K562 (cell line): ENCODE measurements at regions not wholly inside any gene's neighbourhood (a gene's known extent, or its start where the extent isn't known, plus 50 kb on each side); places are given as distances from the start of the nearest gene placed in this dataset.

Experiments used
- ATAC-seq: fragments of 200-7000 bp; cut with Tn5 transposase; 3 replicates; pipeline ENCODE4 v1.9.1; 2020; ENCODE audit warnings: moderate library complexity
- BruUV-seq: library from RNA; stranded (reverse); fragments of 400-500 nt; replicated peaks from 2 replicates; lab custom pipeline; 2021; lab: Mats Ljungman, UMichigan
- CTCF ChIA-PET: fragments of 300-600 bp; formaldehyde crosslinking; extraction: SDS; loops from one replicate; lab custom pipeline; 2021; ENCODE audit warnings: low intra/inter-chr PET ratio; lab: Yijun Ruan, JAX
- POLR2A ChIA-PET: fragments of 300-600, 350-650 bp; sonication (Branson Sonifier 250); formaldehyde crosslinking; extraction: SDS; loops from one replicate; lab custom pipeline; 2021; ENCODE audit warnings: antibody characterized with exemption, inconsistent platforms; lab: Yijun Ruan, JAX
- DNase-seq, 4 experiments: peaks; one replicate each; pipeline versions ENCODE4 v3.0.0 to v3.0.0-alpha.2; 2011 to 2018; ENCODE audit warnings: low spot score in 3 of 4, mixed read lengths in 3 of 4; ENCODE audit errors: extremely low read depth in 1 of 4
- FAIRE-seq: peaks from 2 replicates; lab custom pipeline; 2011; peaks lifted over from hg19 to GRCh38; lab: Jason Lieb, UNC
- H2AFZ ChIP-seq: 2 replicates; pipeline ENCODE4 v1.6.0; 2011; ENCODE audit warnings: low read depth, low read length, control low read depth, inconsistent platforms
- H3K27ac ChIP-seq: fragments of 200-600 bp; 3 replicates; pipeline ENCODE4 v1.8.0; 2011; ENCODE audit warnings: low read depth, mild to moderate bottlenecking, control low read depth, inconsistent platforms, low read length, moderate library complexity, mixed read lengths; ENCODE audit errors: extremely low read depth
- H3K27me3 ChIP-seq, 2 experiments: fragments of 300-600 bp in 1 of 2; 2 replicates in 1 of 2; 3 replicates in 1 of 2; pipeline versions ENCODE4 v1.6.0 to v1.8.0; 2011; ENCODE audit warnings: inconsistent platforms in 2 of 2, low read length in 2 of 2, mild to moderate bottlenecking in 1 of 2, mixed read lengths in 1 of 2, moderate library complexity in 1 of 2; ENCODE audit not compliant: control insufficient read depth in 2 of 2, insufficient read depth in 2 of 2
- H3K36me3 ChIP-seq: fragments of 300-600 bp; 3 replicates; pipeline ENCODE4 v1.8.0; 2011; ENCODE audit warnings: mild to moderate bottlenecking, low read length, inconsistent platforms; ENCODE audit not compliant: control insufficient read depth, insufficient read depth
- H3K4me1 ChIP-seq, 2 experiments: fragments of 200-600 bp in 1 of 2; replicated peaks in 1 of 2; 2 replicates in 1 of 2; 3 replicates in 1 of 2; pipeline versions ENCODE4 v1.5.1 to v1.8.0; 2011; ENCODE audit warnings: inconsistent platforms in 2 of 2, low read length in 2 of 2, mild to moderate bottlenecking in 1 of 2, mixed read lengths in 1 of 2, moderate library complexity in 1 of 2; ENCODE audit not compliant: control insufficient read depth in 2 of 2, insufficient read depth in 2 of 2
- H3K4me2 ChIP-seq: 2 replicates; pipeline ENCODE4 v1.6.1; 2011; ENCODE audit warnings: low read length, control low read depth, inconsistent platforms, mixed read lengths; ENCODE audit not compliant: insufficient read depth
- H3K4me3 ChIP-seq: fragments of 200-600 bp; sonication (generic), shearing (Covaris generic); 2 replicates; pipeline ENCODE4 v1.5.1; 2016; ENCODE audit warnings: control low read depth, inconsistent platforms
- H3K79me2 ChIP-seq: fragments of 200-600 bp; 3 replicates; pipeline ENCODE4 v1.8.0; 2011; ENCODE audit warnings: low read length, inconsistent platforms; ENCODE audit not compliant: control insufficient read depth, insufficient read depth
- H3K9ac ChIP-seq, 2 experiments: 2 replicates each; pipeline versions ENCODE4 v1.6.0 to v1.6.1; 2011; ENCODE audit warnings: low read depth in 2 of 2, low read length in 2 of 2, control low read depth in 1 of 2, inconsistent platforms in 1 of 2, mild to moderate bottlenecking in 1 of 2, mixed read lengths in 1 of 2; ENCODE audit not compliant: insufficient read depth in 1 of 2
- H3K9me1 ChIP-seq: one replicate; pipeline ENCODE4 v1.6.0; 2011; ENCODE audit warnings: inconsistent platforms, mild to moderate bottlenecking, low read length, moderate library complexity; ENCODE audit not compliant: control insufficient read depth, insufficient read depth
- H3K9me3 ChIP-seq: replicated peaks from 2 replicates; pipeline ENCODE4 v1.5.1; 2011; ENCODE audit warnings: low read depth, low read length, inconsistent platforms; ENCODE audit not compliant: control insufficient read depth, insufficient read depth
- H4K20me1 ChIP-seq: replicated peaks from 2 replicates; pipeline ENCODE4 v1.6.1; 2011; ENCODE audit warnings: low read length, inconsistent platforms, mixed read lengths; ENCODE audit not compliant: control insufficient read depth, insufficient read depth
- BHLHE40 ChIP-seq: IDR thresholded peaks from 2 replicates; pipeline ENCODE4 v1.6.1; 2011; ENCODE audit warnings: low read length, improper control_type of control experiment
- CUX1 ChIP-seq: fragments of 200-800 bp; sonication (Bioruptor generic); IDR thresholded peaks from 2 replicates; pipeline ENCODE4 v1.6.1; 2016; ENCODE audit warnings: missing genetic modification characterization, missing compliant biosample characterization
- DPF2 ChIP-seq: fragments of 450-650 bp; IDR thresholded peaks from 2 replicates; pipeline ENCODE4 v1.6.1; 2016
- KAT8 ChIP-seq: fragments of 450-650 bp; IDR thresholded peaks from 2 replicates; pipeline ENCODE4 v1.6.1; 2016; ENCODE audit warnings: low read depth, mild to moderate bottlenecking
- MLX ChIP-seq, 2 experiments: fragments of 450-650 bp in 1 of 2; sonication (generic) in 1 of 2; formaldehyde crosslinking; conservative IDR thresholded peaks; 2 replicates each; pipeline versions ENCODE4 v1.4.0 to v1.8.1; 2020 to 2022; ENCODE audit warnings: mild to moderate bottlenecking in 1 of 2, missing genetic modification reagents in 1 of 2
- MTF1 ChIP-seq: fragments of 250-450 bp; sonication (Bioruptor Pico); IDR thresholded peaks from 2 replicates; pipeline ENCODE4 v1.9.0; 2021; ENCODE audit warnings: moderate library complexity, mild to moderate bottlenecking, inconsistent platforms, borderline replicate concordance
- PHF8 ChIP-seq: fragments of 200-600 bp; sonication (generic); IDR thresholded peaks from 2 replicates; pipeline ENCODE4 v1.6.1; 2012; ENCODE audit warnings: mixed run types, mild to moderate bottlenecking, inconsistent platforms, low read length, moderate library complexity, borderline replicate concordance
- RBM15 ChIP-seq: fragments of 200-400 bp; formaldehyde crosslinking; IDR thresholded peaks from 2 replicates; pipeline ENCODE4 v1.6.1; 2018; ENCODE audit warnings: mild to moderate bottlenecking, low read length, moderate library complexity; ENCODE audit not compliant: insufficient read depth
- SUPT5H ChIP-seq: fragments of 450-650 bp; IDR thresholded peaks from 2 replicates; pipeline ENCODE4 v1.6.1; 2016
- THRA ChIP-seq: fragments of 450-650 bp; IDR thresholded peaks from 2 replicates; pipeline ENCODE4 v1.6.1; 2017; ENCODE audit warnings: mild to moderate bottlenecking, moderate library complexity
- ZNF316 ChIP-seq: fragments of 450-650 bp; IDR thresholded peaks from 2 replicates; pipeline ENCODE4 v1.6.1; 2016
- ZNF354B ChIP-seq: fragments of 250-450 bp; sonication (Bioruptor Pico); IDR thresholded peaks from 2 replicates; pipeline ENCODE4 v1.4.0; 2020
- ZNF583 ChIP-seq: fragments of 250-450 bp; sonication (Bioruptor Pico); IDR thresholded peaks from 2 replicates; pipeline ENCODE4 v1.4.0; 2020
- WGBS: fragments of 100-300 bp; shearing (Covaris generic); methylation state at CpG from one replicate; pipeline ENCODE4 v1.1.6; 2016; ENCODE audit warnings: low coverage, mixed read lengths; ENCODE audit not compliant: insufficient coverage; ENCODE audit errors: missing lambda C conversion rate; 5-methylcytosine and 5-hydroxymethylcytosine counted together
- in situ Hi-C: fragments of 300-500 bp; cut with MboI; formaldehyde crosslinking; loops from 4 replicates; pipeline ENCODE4 v1.15.0; 2018; ENCODE audit warnings: inconsistent platforms, mixed read lengths
- intact Hi-C: fragments of 100-400 bp; cut with micrococcal nuclease; formaldehyde crosslinking; loops from 2 replicates; pipeline ENCODE4 v1.14.2; 2022

- H3K4me1 ChIP-seq, result no peaks in the 10 kb centered on the region
- ATAC-seq, result no peak
- no peak for DNase-seq
- no peaks in the 10 kb centered on the region for H3K79me2 ChIP-seq
- intact Hi-C loops (no loop called here), in situ Hi-C loops (no loop called here)
- H3K9me1 ChIP-seq, result no peaks in the 10 kb centered on the region
- H3K27me3 ChIP-seq, result no peaks in the 10 kb centered on the region
- TF ChIP-seq THRA (no peak), MTF1 (no peak), PHF8 (no peak), DPF2 (no peak), BHLHE40 (no peak), RBM15 (no peak), KAT8 (no peak), MLX (CRISPR knock-in tag; conservative IDR thresholded peaks at IDR 0.05) (no peak), ZNF316 (no peak), SUPT5H (no peak), CUX1 (CRISPR knock-in tag) (no peak), ZNF354B (CRISPR knock-in tag) (no peak), ZNF583 (CRISPR knock-in tag) (no peak)
- H3K9ac ChIP-seq, result no peak overlapping the region
- no peak for FAIRE-seq
- no peaks in the 10 kb centered on the region for H3K36me3 ChIP-seq
- no TSS peak for BruUV-seq
- H3K4me3 ChIP-seq, result no peak overlapping the region
- ChIA-PET CTCF (no interaction called here), POLR2A (no interaction called here)
- no peak overlapping the region for H3K4me2 ChIP-seq
- no peak overlapping the region for H3K27ac ChIP-seq
- no peaks in the 10 kb centered on the region for H3K9me3 ChIP-seq
- no peaks in the 10 kb centered on the region for H4K20me1 ChIP-seq
- H2AFZ ChIP-seq, result no peak overlapping the region
- WGBS, result 0% methylated on average over 2 of the region's 3 CpGs
Measured at GRCh38 chrX:128310912-128311311, 258.7 kb upstream of the ACTRT1 start.
